GM12878 (cell line): ENCODE measurements at regions not wholly inside any gene's neighbourhood (a gene's known extent, or its start where the extent isn't known, plus 50 kb on each side); places are given as distances from the start of the nearest gene placed in this dataset.

Experiments
- BHLHE40 ChIP-seq, 2 experiments: fragments of 450-650 bp in 1 of 2; IDR thresholded peaks; 2 replicates each; pipeline ENCODE4 v1.6.1; 2011 to 2017; ENCODE audit warnings: low read depth in 2 of 2, borderline replicate concordance in 1 of 2, improper control_type of control experiment in 1 of 2, low read length in 1 of 2, mild to moderate bottlenecking in 1 of 2
- DPF2 ChIP-seq: fragments of 450-650 bp; IDR thresholded peaks from 2 replicates; pipeline ENCODE4 v1.6.1; 2017; ENCODE audit warnings: mild to moderate bottlenecking
- EED ChIP-seq: sonication (generic); IDR thresholded peaks from 2 replicates; pipeline ENCODE4 v1.6.1; 2016; ENCODE audit warnings: antibody characterized with exemption, low read depth
- FOS ChIP-seq: IDR thresholded peaks from 3 replicates; pipeline ENCODE4 v1.6.1; 2011; ENCODE audit warnings: borderline replicate concordance; ENCODE audit not compliant: insufficient read length; ENCODE audit errors: extremely low read depth
- FOXK2 ChIP-seq: fragments of 450-650 bp; IDR thresholded peaks from 2 replicates; pipeline ENCODE4 v1.6.1; 2017; ENCODE audit warnings: mild to moderate bottlenecking, moderate library complexity
- FOXM1 ChIP-seq: IDR thresholded peaks from 2 replicates; pipeline ENCODE4 v1.6.1; 2012; ENCODE audit warnings: low read depth, mild to moderate bottlenecking, inconsistent platforms, low read length, moderate library complexity
- GATAD2B ChIP-seq: fragments of 450-650 bp; conservative IDR thresholded peaks from 2 replicates; pipeline ENCODE4 v1.6.1; 2017; ENCODE audit warnings: low read depth, mild to moderate bottlenecking, moderate library complexity
- HDAC6 ChIP-seq: fragments of 200-600 bp; sonication (generic); IDR thresholded peaks from one replicate; pipeline ENCODE4 v1.8.0; 2017; ENCODE audit warnings: antibody characterized with exemption; ENCODE audit not compliant: unreplicated experiment
- HDGF ChIP-seq: fragments of 450-650 bp; IDR thresholded peaks from 2 replicates; pipeline ENCODE4 v1.6.1; 2016; ENCODE audit warnings: antibody characterized with exemption
- LARP7 ChIP-seq: fragments of 450-650 bp; IDR thresholded peaks from 2 replicates; pipeline ENCODE4 v1.6.1; 2017; ENCODE audit warnings: mild to moderate bottlenecking
- MLLT1 ChIP-seq: fragments of 450-650 bp; IDR thresholded peaks from 2 replicates; pipeline ENCODE4 v1.6.1; 2016; ENCODE audit warnings: mild to moderate bottlenecking
- NFYB ChIP-seq: IDR thresholded peaks from 2 replicates; pipeline ENCODE4 v1.6.1; 2011; ENCODE audit warnings: low read depth, mild to moderate bottlenecking, low read length, improper control_type of control experiment, moderate library complexity; ENCODE audit not compliant: insufficient read depth
- NR2C2 ChIP-seq: IDR thresholded peaks from 2 replicates; pipeline ENCODE4 v1.6.1; 2011; ENCODE audit warnings: borderline replicate concordance, low read depth; ENCODE audit not compliant: control insufficient read depth, insufficient read length
- NR2F1 ChIP-seq: fragments of 450-650 bp; conservative IDR thresholded peaks from 2 replicates; pipeline ENCODE4 v1.6.1; 2017; ENCODE audit warnings: mild to moderate bottlenecking
- POLR2A ChIP-seq: IDR thresholded peaks from 2 replicates; pipeline ENCODE4 v1.6.1; 2011; ENCODE audit warnings: low read depth, mild to moderate bottlenecking, low read length
- RAD51 ChIP-seq: fragments of 450-650 bp; IDR thresholded peaks from 2 replicates; pipeline ENCODE4 v1.6.1; 2016; ENCODE audit warnings: moderate library complexity, mild to moderate bottlenecking, inconsistent platforms
- REST ChIP-seq: IDR thresholded peaks from 2 replicates; pipeline ENCODE4 v1.6.1; 2012; ENCODE audit warnings: mild to moderate bottlenecking, low read depth, low read length
- RUNX3 ChIP-seq: IDR thresholded peaks from 2 replicates; pipeline ENCODE4 v1.6.1; 2012; ENCODE audit warnings: low read length, inconsistent platforms
- SMAD1 ChIP-seq: fragments of 450-650 bp; IDR thresholded peaks from 2 replicates; pipeline ENCODE4 v1.6.1; 2018; ENCODE audit warnings: mild to moderate bottlenecking, low read depth; ENCODE audit not compliant: partially characterized antibody
- SRF ChIP-seq, 2 experiments: IDR thresholded peaks; 2 replicates each; pipeline ENCODE4 v1.6.1; 2011; ENCODE audit warnings: low read depth in 2 of 2, low read length in 2 of 2, mild to moderate bottlenecking in 1 of 2, moderate library complexity in 1 of 2
- TCF12 ChIP-seq: IDR thresholded peaks from 2 replicates; pipeline ENCODE4 v1.6.1; 2011; ENCODE audit warnings: low read depth, mild to moderate bottlenecking, low read length
- WRNIP1 ChIP-seq: IDR thresholded peaks from 2 replicates; pipeline ENCODE4 v1.6.1; 2011; ENCODE audit warnings: low read depth, low read length, improper control_type of control experiment, borderline replicate concordance
- YBX1 ChIP-seq: fragments of 450-650 bp; IDR thresholded peaks from 2 replicates; pipeline ENCODE4 v1.6.1; 2016; ENCODE audit warnings: antibody characterized with exemption
- ZNF384 ChIP-seq: IDR thresholded peaks from 2 replicates; pipeline ENCODE4 v1.6.1; 2012; ENCODE audit warnings: low read depth, mild to moderate bottlenecking, low read length, improper control_type of control experiment, borderline replicate concordance
- TF ChIP-seq, protein P1 (sequence below): fragments of 450-650 bp; IDR thresholded peaks from 2 replicates; pipeline ENCODE4 v1.6.1; 2017; ENCODE audit warnings: low read depth, mild to moderate bottlenecking, moderate library complexity
- TF ChIP-seq, protein P2 (sequence below): fragments of 450-650 bp; IDR thresholded peaks from 2 replicates; pipeline ENCODE4 v1.6.1; 2014; ENCODE audit warnings: mild to moderate bottlenecking

DNA sequence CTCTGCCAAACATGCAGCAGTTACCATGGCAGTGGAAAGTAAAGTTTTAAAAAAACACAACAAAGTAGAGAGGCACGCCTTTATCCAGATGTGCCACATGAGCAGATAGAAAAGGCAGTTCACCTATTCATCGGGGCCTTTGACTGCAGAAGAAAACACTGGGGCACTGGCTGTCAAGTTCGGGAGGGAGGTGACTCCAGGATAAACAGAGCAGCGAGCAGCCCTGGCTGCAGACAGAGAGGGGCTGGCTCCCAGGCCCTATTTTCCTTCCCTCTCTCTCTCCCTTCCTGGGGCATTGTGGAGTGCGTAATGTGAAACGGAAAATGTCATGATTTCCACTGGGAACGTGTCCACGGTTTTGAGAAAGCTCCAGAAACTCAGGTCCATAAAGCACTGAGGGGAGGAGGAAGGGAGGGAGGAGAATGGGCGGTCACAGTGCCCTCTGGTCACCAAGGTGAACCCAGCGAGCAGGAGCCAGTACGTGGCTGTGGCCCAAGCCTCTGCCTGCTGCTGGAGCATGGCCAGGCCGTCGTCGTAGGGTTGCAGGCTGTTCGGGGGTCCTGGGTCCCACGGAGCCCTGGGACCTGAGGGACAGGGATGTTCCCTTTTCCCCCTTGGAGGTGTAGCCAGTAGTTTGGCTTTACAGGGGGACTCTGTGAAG lies 114.7 kb upstream of the IRF2BP2 start (continued):
- 0 out of 4 replicates have a peak, but pooled peaks of 1 of the 2 experiments have one; percentile 7 for TF ChIP-seq BHLHE40 (IDR thresholded peaks at IDR 0.05; ENCODE audit: borderline replicate concordance in 1 of 2, low read depth in 2 of 2, low read length in 1 of 2)
- TF ChIP-seq, protein P1, sequence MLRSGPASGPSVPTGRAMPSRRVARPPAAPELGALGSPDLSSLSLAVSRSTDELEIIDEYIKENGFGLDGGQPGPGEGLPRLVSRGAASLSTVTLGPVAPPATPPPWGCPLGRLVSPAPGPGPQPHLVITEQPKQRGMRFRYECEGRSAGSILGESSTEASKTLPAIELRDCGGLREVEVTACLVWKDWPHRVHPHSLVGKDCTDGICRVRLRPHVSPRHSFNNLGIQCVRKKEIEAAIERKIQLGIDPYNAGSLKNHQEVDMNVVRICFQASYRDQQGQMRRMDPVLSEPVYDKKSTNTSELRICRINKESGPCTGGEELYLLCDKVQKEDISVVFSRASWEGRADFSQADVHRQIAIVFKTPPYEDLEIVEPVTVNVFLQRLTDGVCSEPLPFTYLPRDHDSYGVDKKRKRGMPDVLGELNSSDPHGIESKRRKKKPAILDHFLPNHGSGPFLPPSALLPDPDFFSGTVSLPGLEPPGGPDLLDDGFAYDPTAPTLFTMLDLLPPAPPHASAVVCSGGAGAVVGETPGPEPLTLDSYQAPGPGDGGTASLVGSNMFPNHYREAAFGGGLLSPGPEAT = no peak
- TF ChIP-seq EED = peak; percentile 48; the same call in 1 of the 2 replicates
- TF ChIP-seq, protein P2, sequence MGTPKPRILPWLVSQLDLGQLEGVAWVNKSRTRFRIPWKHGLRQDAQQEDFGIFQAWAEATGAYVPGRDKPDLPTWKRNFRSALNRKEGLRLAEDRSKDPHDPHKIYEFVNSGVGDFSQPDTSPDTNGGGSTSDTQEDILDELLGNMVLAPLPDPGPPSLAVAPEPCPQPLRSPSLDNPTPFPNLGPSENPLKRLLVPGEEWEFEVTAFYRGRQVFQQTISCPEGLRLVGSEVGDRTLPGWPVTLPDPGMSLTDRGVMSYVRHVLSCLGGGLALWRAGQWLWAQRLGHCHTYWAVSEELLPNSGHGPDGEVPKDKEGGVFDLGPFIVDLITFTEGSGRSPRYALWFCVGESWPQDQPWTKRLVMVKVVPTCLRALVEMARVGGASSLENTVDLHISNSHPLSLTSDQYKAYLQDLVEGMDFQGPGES = no peak
- TF ChIP-seq HDAC6 = peak; percentile 30
- TF ChIP-seq ZNF384 = peak; percentile 89
- no peak for TF ChIP-seq RAD51
- TF ChIP-seq YBX1 = no peak
- TF ChIP-seq MLLT1 = peak; percentile 61; the same call in 1 of the 2 replicates
- TF ChIP-seq FOXM1 = no peak
- no peak for TF ChIP-seq REST
- TF ChIP-seq HDGF = peak; percentile 64; the same call in 1 of the 2 replicates
- peak; percentile 68 for TF ChIP-seq DPF2
- TF ChIP-seq SRF (IDR thresholded peaks at IDR 0.05; ENCODE audit: low read depth in 2 of 2, low read length in 2 of 2) = no peak
- no peak for TF ChIP-seq WRNIP1
- no peak for TF ChIP-seq NR2C2
- peak; percentile 48; the same call in 1 of the 2 replicates for TF ChIP-seq GATAD2B
- no peak for TF ChIP-seq RUNX3
- no peak for TF ChIP-seq TCF12
- TF ChIP-seq FOXK2 = no peak
- TF ChIP-seq NR2F1 = peak; percentile 21
- TF ChIP-seq LARP7 = no peak
- no peak for TF ChIP-seq NFYB
- no peak for TF ChIP-seq POLR2A
- TF ChIP-seq FOS = no peak
- no peak for TF ChIP-seq SMAD1
